Amniotic epithelial cell (primary cell): ENCODE measurements at regions not wholly inside any gene's neighbourhood (a gene's known extent, or its start where the extent isn't known, plus 50 kb on each side); places are given as distances from the start of the nearest gene placed in this dataset.

Experiments
- DNase-seq: peaks from one replicate; pipeline ENCODE4 v3.0.0-alpha.2; 2010; ENCODE audit warnings: low read depth

- no peak for DNase-seq
Measured at GRCh38 chr11:45436966-45437365, 150.8 kb upstream of the SYT13 start.

DNA sequence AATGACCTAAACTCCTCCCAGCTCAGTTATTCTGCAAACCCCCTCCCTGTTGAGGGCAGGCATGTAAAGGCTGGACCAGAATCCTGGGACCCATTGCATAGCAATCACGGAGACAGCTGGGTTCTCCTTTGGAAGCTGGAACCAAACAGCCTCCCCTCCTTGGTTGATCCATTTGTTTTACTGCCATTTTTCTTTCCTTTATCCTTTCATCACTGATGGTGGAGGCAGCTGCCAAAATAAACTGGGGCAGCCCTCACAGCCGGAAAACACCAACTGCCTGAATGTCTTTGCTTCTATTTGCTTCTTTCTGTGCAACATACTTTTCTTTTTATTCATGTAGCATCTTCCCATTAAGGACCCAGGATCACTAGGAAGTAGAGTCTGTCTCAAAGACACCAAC lies 150.0 kb upstream of the SYT13 start:
- no peak for DNase-seq

- DNase-seq = no peak
Measured at GRCh38 chr11:45435706-45436105, 149.6 kb upstream of the SYT13 start.

- DNase-seq = no peak
Measured at GRCh38 chr11:45432910-45433309, 146.8 kb upstream of the SYT13 start.

DNA sequence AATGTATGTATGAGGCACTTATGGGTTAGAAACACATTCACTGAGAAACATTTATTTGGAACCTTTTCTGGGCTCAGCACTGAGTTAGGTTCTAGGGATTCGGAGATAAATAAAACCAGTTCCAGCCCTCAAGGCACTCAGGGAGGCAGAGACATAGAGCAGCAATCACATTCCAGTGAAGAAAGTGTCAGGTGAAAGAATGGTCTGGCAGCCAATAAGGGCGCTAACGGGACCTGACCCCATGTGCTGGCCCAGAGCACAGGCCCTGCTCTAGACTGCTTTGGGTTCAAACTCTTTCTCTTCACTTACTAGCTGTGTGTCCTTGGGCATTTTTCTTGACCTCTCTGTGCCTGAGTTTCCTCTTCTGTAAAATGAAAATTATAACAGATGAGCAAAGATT lies 146.0 kb upstream of the SYT13 start:
- no peak for DNase-seq

DNA sequence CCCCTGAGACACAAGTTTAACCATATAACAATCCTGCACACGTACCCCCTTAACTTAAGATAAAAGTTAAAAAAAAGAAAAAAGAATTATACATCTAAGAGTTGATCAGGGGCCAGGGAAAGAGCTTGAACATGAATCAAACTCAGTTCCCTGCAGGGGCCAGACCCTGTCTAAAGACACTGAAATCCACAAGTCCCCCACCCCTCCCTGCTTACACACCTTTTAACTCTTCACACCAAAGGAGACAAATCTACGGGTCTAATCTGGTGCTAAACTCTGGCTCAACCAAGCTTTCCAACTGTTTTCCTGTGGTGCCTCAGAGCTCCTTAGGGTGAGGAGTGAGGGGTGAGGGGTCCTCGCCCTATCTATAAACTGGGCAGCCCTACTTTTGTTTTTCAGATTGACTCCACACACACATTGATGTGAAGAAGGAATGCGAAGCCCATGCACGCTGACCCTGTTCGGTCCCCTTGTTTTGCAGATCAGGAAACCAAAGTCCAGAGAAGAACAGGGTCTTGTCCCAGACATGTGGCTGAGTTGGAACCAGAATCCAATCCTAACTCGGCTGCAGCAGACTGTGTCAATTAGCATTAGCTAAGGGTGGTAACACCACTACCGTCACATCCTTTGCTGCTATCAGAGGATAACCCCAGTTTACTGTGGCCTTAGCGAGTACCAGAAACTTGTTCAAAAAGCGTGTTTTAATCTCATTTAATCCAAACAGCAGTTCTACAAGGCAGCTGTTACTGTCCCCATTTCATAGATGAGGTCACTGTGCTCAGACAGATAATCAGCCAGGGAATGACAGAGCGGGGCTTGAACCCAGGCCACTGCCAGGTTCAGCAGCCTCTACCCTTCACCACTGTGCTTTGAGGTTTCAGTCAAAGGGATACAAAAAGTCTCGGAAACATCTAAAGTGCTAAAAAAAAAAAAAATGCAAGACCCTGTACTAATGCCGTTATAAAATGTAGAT lies 145.2 kb upstream of the SYT13 start:
- DNase-seq = no peak

DNA sequence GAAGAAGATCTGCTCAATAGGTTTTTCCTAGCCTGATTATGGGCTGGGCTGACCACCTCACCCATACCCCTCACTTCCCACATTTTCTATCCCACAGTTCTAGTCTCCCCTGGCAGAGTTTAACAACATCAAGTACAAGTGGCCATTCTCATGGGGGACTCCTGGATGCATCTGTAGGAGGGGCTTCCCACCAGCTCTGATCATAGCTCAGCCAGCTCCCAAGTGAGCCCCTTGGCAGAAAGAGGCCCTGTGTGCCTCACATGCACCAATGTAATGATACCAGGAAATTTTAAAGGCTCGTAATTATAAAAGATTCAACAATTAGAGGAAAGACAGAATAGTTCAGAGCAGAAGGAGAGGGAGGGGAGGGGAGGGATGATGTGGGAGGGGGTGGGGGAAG lies 144.2 kb upstream of the SYT13 start:
- no peak for DNase-seq

- DNase-seq = no peak
Measured at GRCh38 chr11:45429719-45430118, 143.6 kb upstream of the SYT13 start.

- no peak for DNase-seq
Measured at GRCh38 chr11:45428541-45429230, 142.5 kb upstream of the SYT13 start.

DNA sequence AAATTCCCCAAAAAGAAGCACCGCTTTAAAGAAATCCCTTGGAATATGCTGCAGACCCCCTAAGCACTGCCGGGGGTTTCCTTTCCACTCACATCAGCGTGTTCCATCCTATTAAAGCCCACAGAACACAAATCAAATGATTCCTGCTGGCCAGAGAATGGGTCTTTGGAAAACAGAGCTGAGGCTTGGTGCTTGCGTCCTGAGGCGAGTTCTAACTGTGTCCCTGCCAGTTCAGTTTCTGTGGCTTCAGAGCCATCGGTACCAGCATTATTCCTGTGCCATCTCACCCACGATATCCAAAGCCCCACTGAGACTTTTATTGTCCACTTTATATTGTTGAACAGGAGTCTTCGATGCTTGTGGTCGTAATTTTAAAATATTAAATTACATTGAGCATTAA lies 142.0 kb upstream of the SYT13 start:
- DNase-seq = no peak

DNA sequence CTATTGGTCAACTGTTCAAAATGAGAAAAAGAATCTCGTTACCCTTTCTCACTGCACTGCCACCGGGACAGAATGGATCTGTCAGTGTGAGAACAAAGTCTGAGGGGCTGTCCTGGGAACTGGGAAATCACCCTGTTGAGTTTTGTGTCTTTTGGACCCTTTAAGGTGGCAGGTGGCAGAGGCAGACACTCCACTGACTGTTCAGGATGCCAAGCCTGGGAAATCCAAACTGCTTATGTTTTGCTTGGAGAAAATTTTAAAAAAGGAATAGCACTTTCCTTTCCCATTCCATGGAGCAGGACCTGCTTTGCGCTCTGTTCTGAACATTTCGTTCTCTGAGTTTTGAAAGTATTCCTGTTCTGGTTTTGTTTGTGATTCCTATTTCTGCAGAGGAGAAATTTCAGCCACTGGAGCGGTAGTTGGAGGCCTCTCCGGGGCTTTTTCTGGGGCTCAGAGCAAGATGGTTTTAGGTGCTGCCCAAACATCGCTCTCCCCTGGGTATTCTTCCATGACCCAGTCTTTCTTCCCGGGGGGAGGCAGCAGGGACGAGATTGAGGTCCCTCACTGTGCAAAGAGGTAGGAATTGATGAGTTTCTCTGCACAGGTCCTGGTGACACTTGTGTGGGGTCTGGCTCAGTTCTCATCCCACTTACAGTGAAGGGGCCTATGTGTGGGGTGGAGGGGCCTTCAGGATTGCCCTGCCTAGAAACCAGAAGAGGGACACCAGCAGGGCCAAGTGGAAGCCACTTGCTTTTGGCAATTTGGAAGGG lies 138.5 kb upstream of the SYT13 start:
- no peak for DNase-seq

DNA sequence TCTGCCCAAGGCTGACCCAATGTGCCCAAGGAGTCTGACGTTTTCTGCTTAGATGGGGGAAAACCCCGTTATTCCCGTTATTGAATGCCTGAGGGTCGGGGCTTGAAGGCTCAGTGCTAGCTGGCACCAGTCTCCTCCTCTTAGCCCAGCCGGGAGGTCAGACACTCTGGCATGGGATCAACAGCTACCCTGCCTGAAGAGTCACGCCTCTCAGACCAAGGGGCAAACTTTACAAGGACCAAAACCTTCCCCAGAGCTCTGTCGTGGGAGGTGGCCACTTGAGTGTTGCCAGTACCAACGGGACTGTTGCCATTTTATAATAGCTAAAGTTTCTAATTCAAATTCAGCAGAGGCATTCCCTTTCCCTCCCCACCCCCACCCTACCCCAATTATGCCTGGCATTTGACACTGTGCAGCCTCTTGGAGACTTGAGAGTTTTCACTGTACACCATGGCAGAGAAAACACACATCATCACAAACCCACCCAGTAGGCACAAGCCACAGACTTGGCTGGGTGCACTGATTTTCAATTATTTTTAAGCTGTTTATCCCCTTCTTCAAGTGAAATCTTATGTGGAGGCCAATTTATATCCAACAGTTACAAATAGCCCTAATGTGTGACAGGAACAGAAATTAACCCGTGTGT lies 137.5 kb upstream of the SYT13 start:
- no peak for DNase-seq

GRCh38 chr11:45423036-45423435 lies 136.9 kb upstream of the SYT13 start:
- DNase-seq = no peak

DNA sequence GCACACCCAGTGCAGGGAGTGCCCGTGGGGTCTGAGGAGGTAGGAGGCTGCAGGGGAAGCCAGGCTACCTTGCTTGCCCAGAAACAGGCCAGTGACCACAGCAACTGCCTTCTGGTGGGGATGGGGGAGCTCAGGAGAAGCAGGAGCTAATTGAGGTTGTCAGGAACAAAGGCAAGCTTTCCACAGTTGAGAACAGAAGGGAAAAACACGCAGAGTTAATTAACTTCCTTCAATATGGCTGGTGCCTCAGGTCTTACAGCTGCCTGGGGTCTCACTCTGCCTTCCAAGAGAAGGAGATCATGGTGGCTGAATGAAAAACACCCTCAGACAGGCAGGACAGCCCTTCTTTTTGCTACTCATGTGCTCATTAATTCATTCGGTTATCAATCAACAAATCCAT lies 127.9 kb upstream of the SYT13 start:
- DNase-seq = no peak

DNA sequence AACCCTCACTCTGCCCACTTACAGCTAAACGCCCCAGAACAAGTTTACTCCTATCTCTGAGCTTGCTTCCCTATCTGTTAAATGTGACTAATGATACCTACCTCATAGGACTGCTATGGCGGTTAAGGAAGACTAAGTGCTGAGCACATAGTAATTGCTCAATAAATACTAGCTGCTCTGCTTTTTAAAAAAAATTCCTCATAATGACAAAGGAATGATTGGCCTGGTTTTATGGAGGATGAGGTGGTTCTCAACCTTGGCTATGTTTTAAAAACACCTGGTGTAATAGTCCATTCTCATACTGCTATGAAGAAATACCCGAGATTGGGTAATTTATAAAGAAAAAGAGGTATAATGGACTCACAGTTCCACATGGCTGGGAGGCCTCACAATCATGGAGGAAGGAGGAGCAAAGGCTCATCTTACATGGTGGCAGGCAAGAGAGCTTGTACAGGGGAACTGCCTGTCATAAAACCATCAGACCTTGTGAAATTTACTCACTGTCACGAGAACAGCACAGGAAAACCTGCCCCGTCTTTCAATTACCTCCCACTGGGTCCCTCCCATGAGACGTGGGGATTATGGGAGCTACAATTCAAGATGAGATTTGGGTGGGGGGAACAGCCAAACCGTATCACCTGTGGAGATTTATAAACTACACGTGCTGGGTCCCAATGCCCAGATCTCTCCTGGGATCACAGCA lies 127.2 kb upstream of the SYT13 start:
- DNase-seq = peak; percentile 53

DNA sequence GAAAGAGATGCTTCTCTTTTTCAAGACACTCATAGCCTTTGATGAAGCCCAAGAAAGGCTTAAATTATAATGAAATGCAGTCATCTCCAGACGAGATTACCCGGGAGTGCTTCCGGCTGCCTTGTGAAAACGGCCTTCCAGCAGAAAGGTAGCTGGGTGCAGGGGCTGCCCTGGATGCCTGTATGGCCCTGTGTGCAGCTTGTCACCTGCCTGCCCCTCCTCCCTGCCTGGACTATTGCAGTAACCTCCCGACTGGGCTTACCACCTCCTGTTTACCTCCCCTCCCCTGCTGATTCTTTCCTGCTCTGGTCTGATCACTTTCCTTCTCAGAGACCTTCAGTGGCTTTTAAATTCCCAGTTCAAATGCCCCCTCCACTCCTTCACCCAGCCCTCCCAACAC lies 126.4 kb upstream of the SYT13 start:
- DNase-seq = no peak

DNA sequence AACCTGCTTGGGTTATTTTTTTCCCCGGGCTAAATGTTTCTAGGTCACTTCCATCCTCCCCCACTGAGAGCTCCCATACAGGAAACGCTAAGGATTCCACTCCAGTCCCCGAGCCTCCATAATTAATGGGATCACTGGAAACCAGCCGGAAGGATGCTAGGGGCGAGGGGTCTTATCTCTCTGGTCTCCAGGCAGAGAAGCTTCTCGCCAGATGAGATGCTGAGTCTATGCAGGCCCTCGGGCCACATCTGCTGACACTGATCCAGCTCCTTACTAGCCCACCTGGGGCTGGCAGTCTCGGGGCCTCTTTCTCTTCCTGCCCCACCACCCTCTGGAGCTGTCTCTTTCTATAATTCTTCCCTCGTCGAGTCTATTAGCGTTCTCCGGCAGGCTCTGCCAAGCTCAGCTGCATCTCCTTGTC lies 125.9 kb upstream of the SYT13 start:
- DNase-seq = peak; percentile 22

GRCh38 chr11:45411228-45411946 lies 125.2 kb upstream of the SYT13 start:
- DNase-seq = peak; percentile 23

DNA sequence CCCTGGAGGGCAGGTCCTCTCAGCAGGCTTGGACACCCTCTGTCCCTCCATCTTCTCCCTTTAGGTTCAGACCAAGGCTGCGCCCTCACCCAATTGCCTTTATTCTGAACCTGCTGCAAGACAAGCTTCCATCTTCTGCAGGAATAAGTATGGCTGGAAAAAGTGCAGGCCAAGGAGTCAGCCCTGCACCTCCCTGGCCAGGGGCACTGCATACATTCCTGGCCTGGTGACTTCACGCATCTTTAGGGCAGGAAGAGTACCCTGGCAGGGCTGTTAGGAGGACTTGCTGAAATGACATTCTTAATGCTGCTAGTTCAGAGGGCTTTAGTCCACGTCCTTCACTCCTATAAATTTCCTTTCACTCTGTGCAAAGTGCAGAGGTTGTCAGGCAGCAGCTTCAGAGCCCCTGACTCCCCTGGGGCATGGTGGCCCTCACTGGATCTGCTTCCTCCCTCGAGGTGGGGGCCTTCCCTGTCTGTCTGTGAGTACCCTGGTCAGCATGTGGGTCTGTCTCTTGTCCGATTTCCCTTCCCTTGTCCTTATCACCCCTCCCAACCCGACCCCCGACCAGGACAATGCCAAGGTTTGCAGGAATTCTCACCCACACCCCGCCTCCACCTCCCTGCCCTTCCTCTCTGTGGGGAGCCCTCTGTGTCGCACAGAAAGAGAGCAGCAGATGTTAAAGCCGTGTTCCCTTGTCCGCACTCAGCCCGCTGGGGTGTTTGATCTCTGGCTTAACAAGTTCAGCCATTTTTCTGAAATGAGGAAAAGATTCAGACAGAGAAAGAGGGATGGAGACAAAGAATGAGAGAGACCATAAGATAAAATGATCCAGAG lies 124.5 kb upstream of the SYT13 start:
- no peak for DNase-seq

DNA sequence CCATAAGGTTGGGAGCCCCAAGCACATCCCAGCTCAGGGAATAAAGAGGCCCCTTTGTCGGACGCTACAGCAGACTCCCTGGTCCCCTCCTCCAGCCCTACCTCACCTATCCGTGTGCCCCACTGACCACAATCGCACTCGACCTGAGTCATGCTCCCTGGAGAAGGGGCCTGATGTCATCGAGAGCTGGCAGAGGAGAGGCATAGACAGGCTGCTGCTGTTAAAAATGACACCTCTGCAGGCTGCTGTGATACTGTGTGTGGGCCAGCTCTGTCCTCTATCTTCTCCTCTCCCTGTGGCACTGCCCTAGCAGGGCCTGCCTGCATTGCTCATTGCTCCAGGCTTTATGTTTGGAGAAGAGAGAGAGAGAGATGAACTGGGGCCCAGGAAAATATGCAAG lies 123.4 kb upstream of the SYT13 start:
- no peak for DNase-seq
